Stimulated activated naive CD8-positive, alpha-beta T cell treated with anti-CD3 and anti-CD28 coated beads, Interleukin-15, amount 100 ng/mL, for 72 hours (primary cell): ENCODE measurements at regions not wholly inside any gene's neighbourhood (a gene's known extent, or its start where the extent isn't known, plus 50 kb on each side); places are given as distances from the start of the nearest gene placed in this dataset.

Experiments used
- ATAC-seq: fragments of 150-1000 bp; cut with Tn5 transposase; 2 replicates; pipeline ENCODE4 v1.10.0; 2021; ENCODE audit warnings: mild to moderate bottlenecking, moderate library complexity
- DNase-seq, 2 donors: peaks; one replicate each; pipeline ENCODE4 v3.0.0; 2021 to 2022
- H3K27ac Mint-ChIP-seq, 2 donors: one replicate each; pipeline ENCODE4 v1.8.0; 2022; ENCODE audit warnings: mild to moderate bottlenecking in 2 of 2, mixed read lengths in 2 of 2, moderate library complexity in 2 of 2
- H3K27me3 Mint-ChIP-seq: one replicate; pipeline ENCODE4 v1.8.0; 2022; ENCODE audit warnings: mixed read lengths
- H3K4me1 Mint-ChIP-seq: one replicate; pipeline ENCODE4 v1.8.0; 2022; ENCODE audit warnings: mild to moderate bottlenecking, mixed read lengths
- H3K4me3 Mint-ChIP-seq, 2 donors: one replicate each; pipeline ENCODE4 v1.8.0; 2022; ENCODE audit warnings: mild to moderate bottlenecking in 2 of 2, mixed read lengths in 2 of 2, moderate library complexity in 1 of 2
- H3K9me3 Mint-ChIP-seq, 2 donors: one replicate each; pipeline ENCODE4 v1.8.0; 2022; ENCODE audit warnings: mixed read lengths in 2 of 2

- H3K27ac Mint-ChIP-seq, result no peak overlapping the region
- H3K4me1 Mint-ChIP-seq, result no peaks in the 10 kb centered on the region
- DNase-seq (no peak), ATAC-seq (no peak)
- H3K27me3 Mint-ChIP-seq, result no peaks in the 10 kb centered on the region
- H3K9me3 Mint-ChIP-seq, result peaks cover 0 to 5% of the 10 kb centered on the region in 2 donors
- H3K4me3 Mint-ChIP-seq, result no peak overlapping the region
Observed at GRCh38 chr4:65911720-65912119, 241.4 kb upstream of the EPHA5 start.

GRCh38 chr4:65893957-65894755, 223.9 kb upstream of the EPHA5 start:
- no peak for DNase-seq
- Mint-ChIP-seq H3K9me3 (peaks cover 22 to 29% of the 10 kb centered on the region in 2 donors), H3K4me1 (no peaks in the 10 kb centered on the region), H3K27ac (no peak overlapping the region), H3K4me3 (no peak overlapping the region), H3K27me3 (no peaks in the 10 kb centered on the region)
- ATAC-seq, result no peak

GRCh38 chr4:65893271-65893670, 223.0 kb upstream of the EPHA5 start:
- Mint-ChIP-seq H3K4me3 (no peak overlapping the region), H3K27me3 (no peaks in the 10 kb centered on the region), H3K4me1 (no peaks in the 10 kb centered on the region), H3K27ac (no peak overlapping the region), H3K9me3 (peaks cover 20 to 22% of the 10 kb centered on the region in 2 donors)
- DNase-seq, result no peak
- no peak for ATAC-seq

- Mint-ChIP-seq H3K4me1 (no peaks in the 10 kb centered on the region), H3K27ac (no peak overlapping the region), H3K27me3 (no peaks in the 10 kb centered on the region), H3K9me3 (no peaks in the 10 kb centered on the region), H3K4me3 (no peak overlapping the region)
- ATAC-seq (no peak), DNase-seq (no peak)
Observed at GRCh38 chr4:65880594-65880993, 210.3 kb upstream of the EPHA5 start.

GRCh38 chr4:65868096-65868824, 198.0 kb upstream of the EPHA5 start:
- peaks cover 10 to 22% of the 10 kb centered on the region in 2 donors for H3K9me3 Mint-ChIP-seq
- no peaks in the 10 kb centered on the region for H3K4me1 Mint-ChIP-seq
- no peaks in the 10 kb centered on the region for H3K27me3 Mint-ChIP-seq
- no peak overlapping the region for H3K27ac Mint-ChIP-seq
- H3K4me3 Mint-ChIP-seq, result no peak overlapping the region
- ATAC-seq (no peak), DNase-seq (no peak)

GRCh38 chr4:65865489-65865888, 195.2 kb upstream of the EPHA5 start:
- ATAC-seq, result no peak
- no peak for DNase-seq
- Mint-ChIP-seq H3K27ac (no peak overlapping the region), H3K4me3 (no peak overlapping the region), H3K4me1 (no peaks in the 10 kb centered on the region), H3K9me3 (peaks cover 10 to 23% of the 10 kb centered on the region in 2 donors), H3K27me3 (no peaks in the 10 kb centered on the region)

GRCh38 chr4:65861993-65862392, 191.7 kb upstream of the EPHA5 start:
- ATAC-seq, result no peak
- Mint-ChIP-seq H3K4me3 (no peak overlapping the region), H3K27me3 (no peaks in the 10 kb centered on the region), H3K27ac (no peak overlapping the region), H3K4me1 (no peaks in the 10 kb centered on the region), H3K9me3 (peaks cover 5 to 16% of the 10 kb centered on the region in 2 donors)
- DNase-seq, result no peak

GRCh38 chr4:65845199-65845773, 175.0 kb upstream of the EPHA5 start:
- Mint-ChIP-seq H3K4me3 (no peak overlapping the region), H3K4me1 (no peaks in the 10 kb centered on the region), H3K27me3 (no peaks in the 10 kb centered on the region), H3K9me3 (peaks cover 10 to 14% of the 10 kb centered on the region in 2 donors), H3K27ac (no peak overlapping the region)
- ATAC-seq (no peak), DNase-seq (no peak)

- no peak overlapping the region for H3K27ac Mint-ChIP-seq
- no peaks in the 10 kb centered on the region for H3K4me1 Mint-ChIP-seq
- ATAC-seq (no peak), DNase-seq (no peak)
- no peaks in the 10 kb centered on the region for H3K27me3 Mint-ChIP-seq
- H3K9me3 Mint-ChIP-seq, result peaks cover 0 to 2% of the 10 kb centered on the region in 2 donors
- no peak overlapping the region for H3K4me3 Mint-ChIP-seq
Observed at GRCh38 chr4:65839164-65839931, 169.1 kb upstream of the EPHA5 start.

- H3K27ac Mint-ChIP-seq, result no peak overlapping the region
- no peak for ATAC-seq
- DNase-seq, result no peak
Observed at GRCh38 chr4:65834707-65835106, 164.4 kb upstream of the EPHA5 start.

GRCh38 chr4:65831828-65832227, 161.5 kb upstream of the EPHA5 start:
- Mint-ChIP-seq H3K27ac (no peak overlapping the region), H3K9me3 (no peaks in the 10 kb centered on the region), H3K27me3 (no peaks in the 10 kb centered on the region), H3K4me3 (no peak overlapping the region), H3K4me1 (no peaks in the 10 kb centered on the region)
- ATAC-seq (no peak), DNase-seq (no peak)

More at GRCh38 chr4:65834707-65835106, 164.4 kb upstream of the EPHA5 start:
- no peak overlapping the region for H3K4me3 Mint-ChIP-seq
- no peaks in the 10 kb centered on the region for H3K4me1 Mint-ChIP-seq
- no peaks in the 10 kb centered on the region for H3K27me3 Mint-ChIP-seq
- no peaks in the 10 kb centered on the region for H3K9me3 Mint-ChIP-seq

GRCh38 chr4:65825116-65825753, 154.9 kb upstream of the EPHA5 start:
- DNase-seq (no peak), ATAC-seq (no peak)
- H3K4me3 Mint-ChIP-seq, result no peak overlapping the region

GRCh38 chr4:65819192-65819591, 148.9 kb upstream of the EPHA5 start:
- ATAC-seq, result no peak
- Mint-ChIP-seq H3K27me3 (no peaks in the 10 kb centered on the region), H3K27ac (no peak overlapping the region), H3K9me3 (peaks cover 11 to 21% of the 10 kb centered on the region in 2 donors), H3K4me1 (no peaks in the 10 kb centered on the region), H3K4me3 (no peak overlapping the region)
- DNase-seq, result no peak

More at GRCh38 chr4:65825116-65825753, 154.9 kb upstream of the EPHA5 start:
- no peaks in the 10 kb centered on the region for H3K27me3 Mint-ChIP-seq
- H3K27ac Mint-ChIP-seq, result no peak overlapping the region
- no peaks in the 10 kb centered on the region for H3K9me3 Mint-ChIP-seq
- H3K4me1 Mint-ChIP-seq, result no peaks in the 10 kb centered on the region

GRCh38 chr4:65805936-65806335, 135.6 kb upstream of the EPHA5 start:
- ATAC-seq, result no peak
- no peaks in the 10 kb centered on the region for H3K27me3 Mint-ChIP-seq

GRCh38 chr4:65799513-65799912, 129.2 kb upstream of the EPHA5 start:
- Mint-ChIP-seq H3K9me3 (peaks cover 8 to 10% of the 10 kb centered on the region in 2 donors), H3K4me1 (no peaks in the 10 kb centered on the region), H3K27ac (no peak overlapping the region), H3K27me3 (no peaks in the 10 kb centered on the region), H3K4me3 (no peak overlapping the region)
- ATAC-seq, result no peak
- DNase-seq, result no peak

More at GRCh38 chr4:65805936-65806335, 135.6 kb upstream of the EPHA5 start:
- DNase-seq, result no peak
- Mint-ChIP-seq H3K4me3 (no peak overlapping the region), H3K27ac (no peak overlapping the region), H3K9me3 (peaks cover 9 to 16% of the 10 kb centered on the region in 2 donors), H3K4me1 (no peaks in the 10 kb centered on the region)
